ENCODE measurements at regions not wholly inside any gene's neighbourhood (a gene's known extent, or its start where the extent isn't known, plus 50 kb on each side); places are given as distances from the start of the nearest gene placed in this dataset.
A peak's percentile ranks its signal among the peaks of the same experiment; 100 is the strongest.

GRCh38 chr3:31077826-31078225 is 183.4 kb upstream of the GADL1 start:
- FAIRE-seq (peak; percentile 47), DNase-seq (ENCODE audit: low read depth) (peak; percentile 67)
- no peak for TF ChIP-seq CTCF (IDR thresholded peaks at IDR 0.05; ENCODE audit: insufficient read depth, low read length, severe bottlenecking)
- Histone ChIP-seq H3K36me3 (ENCODE audit: control insufficient read depth, insufficient read depth, low read length) (no peaks in the 10 kb centered on the region), H3K4me3 (ENCODE audit: low read depth, low read length) (no peak overlapping the region), H3K27me3 (ENCODE audit: control insufficient read depth, insufficient read depth, low read length) (no peaks in the 10 kb centered on the region)

GRCh38 chr3:31079689-31080088 is 185.2 kb upstream of the GADL1 start:
- no peak for FAIRE-seq
- no peak for TF ChIP-seq CTCF (IDR thresholded peaks at IDR 0.05; ENCODE audit: insufficient read depth, low read length, severe bottlenecking)
- Histone ChIP-seq H3K27me3 (ENCODE audit: control insufficient read depth, insufficient read depth, low read length) (no peaks in the 10 kb centered on the region), H3K4me3 (ENCODE audit: low read depth, low read length) (no peak overlapping the region), H3K36me3 (ENCODE audit: control insufficient read depth, insufficient read depth, low read length) (no peaks in the 10 kb centered on the region)
- DNase-seq (ENCODE audit: low read depth), result no peak

- Histone ChIP-seq H3K27me3 (ENCODE audit: control insufficient read depth, insufficient read depth, low read length) (no peaks in the 10 kb centered on the region), H3K4me3 (ENCODE audit: low read depth, low read length) (no peak overlapping the region), H3K36me3 (ENCODE audit: control insufficient read depth, insufficient read depth, low read length) (no peaks in the 10 kb centered on the region)
- TF ChIP-seq CTCF (IDR thresholded peaks at IDR 0.05; ENCODE audit: insufficient read depth, low read length, severe bottlenecking), result no peak
- DNase-seq (ENCODE audit: low read depth) (no peak), FAIRE-seq (no peak)
Observed at GRCh38 chr3:31081018-31081662, 186.7 kb upstream of the GADL1 start.

- Histone ChIP-seq H3K4me3 (ENCODE audit: low read depth, low read length) (no peak overlapping the region), H3K36me3 (ENCODE audit: control insufficient read depth, insufficient read depth, low read length) (no peaks in the 10 kb centered on the region), H3K27me3 (ENCODE audit: control insufficient read depth, insufficient read depth, low read length) (no peaks in the 10 kb centered on the region)
- DNase-seq (ENCODE audit: low read depth) (no peak), FAIRE-seq (no peak)
- TF ChIP-seq CTCF (IDR thresholded peaks at IDR 0.05; ENCODE audit: insufficient read depth, low read length, severe bottlenecking), result no peak
Observed at GRCh38 chr3:31086148-31086547, 191.7 kb upstream of the GADL1 start.

GRCh38 chr3:31086698-31087097 is 192.2 kb upstream of the GADL1 start:
- no peak for DNase-seq (ENCODE audit: low read depth)
- no peak for TF ChIP-seq CTCF (IDR thresholded peaks at IDR 0.05; ENCODE audit: insufficient read depth, low read length, severe bottlenecking)
- H3K4me3 ChIP-seq (ENCODE audit: low read depth, low read length), result no peak overlapping the region
- H3K27me3 ChIP-seq (ENCODE audit: control insufficient read depth, insufficient read depth, low read length), result no peaks in the 10 kb centered on the region
- no peaks in the 10 kb centered on the region for H3K36me3 ChIP-seq (ENCODE audit: control insufficient read depth, insufficient read depth, low read length)
- FAIRE-seq, result no peak

- Histone ChIP-seq H3K27me3 (ENCODE audit: control insufficient read depth, insufficient read depth, low read length) (no peaks in the 10 kb centered on the region), H3K36me3 (ENCODE audit: control insufficient read depth, insufficient read depth, low read length) (no peaks in the 10 kb centered on the region), H3K4me3 (ENCODE audit: low read depth, low read length) (no peak overlapping the region)
- FAIRE-seq (no peak), DNase-seq (ENCODE audit: low read depth) (no peak)
- TF ChIP-seq CTCF (IDR thresholded peaks at IDR 0.05; ENCODE audit: insufficient read depth, low read length, severe bottlenecking), result no peak
Observed at GRCh38 chr3:31091748-31092147, 197.3 kb upstream of the GADL1 start.

All from bronchial epithelial cell (primary cell).